ENCODE measurements at regions not wholly inside any gene's neighbourhood (a gene's known extent, or its start where the extent isn't known, plus 50 kb on each side); places are given as distances from the start of the nearest gene placed in this dataset.

- H3K4me3 ChIP-seq (ENCODE audit: low read length in 3 of 3), result no peak overlapping the region
- H3K36me3 ChIP-seq (ENCODE audit: control insufficient read depth in 2 of 3, insufficient read depth in 3 of 3, low read length in 3 of 3), result no peaks in the 10 kb centered on the region
- H3K27me3 ChIP-seq (ENCODE audit: control insufficient read depth, insufficient read depth, low read length), result no peaks in the 10 kb centered on the region
- no peaks in the 10 kb centered on the region for H3K4me1 ChIP-seq (ENCODE audit: control insufficient read depth in 2 of 3, insufficient read depth in 2 of 3, low read depth in 1 of 3, low read length in 3 of 3)
- no peak for DNase-seq
- intact Hi-C loops (cut with DNase I), result no loop called here
- no peak for TF ChIP-seq CTCF (IDR thresholded peaks at IDR 0.05; ENCODE audit: borderline replicate concordance, extremely low read depth, insufficient read depth)
- no peak overlapping the region for H3K27ac ChIP-seq (ENCODE audit: low read depth in 2 of 2, low read length in 2 of 2)
- no peak for FAIRE-seq
- H3K9me3 ChIP-seq (ENCODE audit: control insufficient read depth in 2 of 3, insufficient read depth in 1 of 3, low read length in 3 of 3), result no peaks in the 10 kb centered on the region
- no peak overlapping the region for H3K9ac ChIP-seq (ENCODE audit: low read length in 3 of 3)
Measured at GRCh38 chr10:121263431-121263783, 334.8 kb downstream of the FGFR2 start.

GRCh38 chr10:121265360-121266123 is 332.7 kb downstream of the FGFR2 start:
- intact Hi-C loops (cut with DNase I), result no loop called here
- Histone ChIP-seq H3K9ac (ENCODE audit: low read length in 3 of 3) (no peak overlapping the region), H3K27ac (ENCODE audit: low read depth in 2 of 2, low read length in 2 of 2) (no peak overlapping the region), H3K27me3 (ENCODE audit: control insufficient read depth, insufficient read depth, low read length) (no peaks in the 10 kb centered on the region), H3K9me3 (ENCODE audit: control insufficient read depth in 2 of 3, insufficient read depth in 1 of 3, low read length in 3 of 3) (no peaks in the 10 kb centered on the region), H3K4me3 (ENCODE audit: low read length in 3 of 3) (no peak overlapping the region), H3K4me1 (ENCODE audit: control insufficient read depth in 2 of 3, insufficient read depth in 2 of 3, low read depth in 1 of 3, low read length in 3 of 3) (no peaks in the 10 kb centered on the region), H3K36me3 (ENCODE audit: control insufficient read depth in 2 of 3, insufficient read depth in 3 of 3, low read length in 3 of 3) (no peaks in the 10 kb centered on the region)
- FAIRE-seq (no peak), DNase-seq (no peak)
- no peak for TF ChIP-seq CTCF (IDR thresholded peaks at IDR 0.05; ENCODE audit: borderline replicate concordance, extremely low read depth, insufficient read depth)

- DNase-seq, result no peak
- no peak for TF ChIP-seq CTCF (IDR thresholded peaks at IDR 0.05; ENCODE audit: borderline replicate concordance, extremely low read depth, insufficient read depth)
Measured at GRCh38 chr10:121266370-121266769, 331.9 kb downstream of the FGFR2 start.

More at GRCh38 chr10:121266370-121266769, 331.9 kb downstream of the FGFR2 start:
- Histone ChIP-seq H3K27me3 (ENCODE audit: control insufficient read depth, insufficient read depth, low read length) (no peaks in the 10 kb centered on the region), H3K27ac (ENCODE audit: low read depth in 2 of 2, low read length in 2 of 2) (no peak overlapping the region), H3K9me3 (ENCODE audit: control insufficient read depth in 2 of 3, insufficient read depth in 1 of 3, low read length in 3 of 3) (no peaks in the 10 kb centered on the region), H3K36me3 (ENCODE audit: control insufficient read depth in 2 of 3, insufficient read depth in 3 of 3, low read length in 3 of 3) (no peaks in the 10 kb centered on the region), H3K4me1 (ENCODE audit: control insufficient read depth in 2 of 3, insufficient read depth in 2 of 3, low read depth in 1 of 3, low read length in 3 of 3) (no peaks in the 10 kb centered on the region), H3K4me3 (ENCODE audit: low read length in 3 of 3) (no peak overlapping the region), H3K9ac (ENCODE audit: low read length in 3 of 3) (no peak overlapping the region)
- no peak for FAIRE-seq
- intact Hi-C loops (cut with DNase I), result no loop called here

Measured in kidney (tissue), 13 donors.